ENCODE measurements at regions not wholly inside any gene's neighbourhood (a gene's known extent, or its start where the extent isn't known, plus 50 kb on each side); places are given as distances from the start of the nearest gene placed in this dataset.

GRCh38 chr16:66204756-66205155 lies 161.7 kb upstream of the CDH5 start:
- no peak overlapping the region for H3K27ac ChIP-seq (ENCODE audit: extremely low read length, insufficient read depth, low read length)
- DNase-seq (ENCODE audit: low spot score), result no peak
- no peaks in the 10 kb centered on the region for H3K4me1 ChIP-seq (ENCODE audit: insufficient read depth, low read length)
- no peak overlapping the region for H2AFZ ChIP-seq (ENCODE audit: low read length)
- in situ Hi-C loops (cut with HindIII; ENCODE audit: extremely low pct_ligation_motif_present, low pct_unique_long_range_greater_than_20kb) (no loop called here), intact Hi-C loops (cut with micrococcal nuclease; ENCODE audit: unreplicated experiment) (no loop called here)
- TF ChIP-seq MIER3 (CRISPR knock-in tag; IDR thresholded peaks at IDR 0.05; ENCODE audit: borderline replicate concordance) (no peak), SIX4 (CRISPR knock-in tag; IDR thresholded peaks at IDR 0.05) (no peak), IKZF4 (CRISPR knock-in tag; IDR thresholded peaks at IDR 0.05; ENCODE audit: borderline replicate concordance, low read depth, not compliant biosample characterization) (no peak), SNAI1 (CRISPR knock-in tag; IDR thresholded peaks at IDR 0.05; ENCODE audit: borderline replicate concordance) (no peak), HNRNPK (IDR thresholded peaks at IDR 0.05; ENCODE audit: low read depth, low read length, poor library complexity, severe bottlenecking) (no peak), WIZ (CRISPR knock-in tag; IDR thresholded peaks at IDR 0.05) (no peak), ZNF124 (CRISPR knock-in tag; IDR thresholded peaks at IDR 0.05) (no peak), ZNF160 (CRISPR knock-in tag; IDR thresholded peaks at IDR 0.05) (no peak), HNRNPLL (IDR thresholded peaks at IDR 0.05; ENCODE audit: low read depth, low read length, poor library complexity, severe bottlenecking) (no peak), TAF15 (IDR thresholded peaks at IDR 0.05; ENCODE audit: low read depth, low read length, poor library complexity, severe bottlenecking) (no peak), ZNF446 (CRISPR knock-in tag; IDR thresholded peaks at IDR 0.05) (no peak), ZNF619 (CRISPR knock-in tag; IDR thresholded peaks at IDR 0.05) (no peak), ZNF496 (CRISPR knock-in tag; IDR thresholded peaks at IDR 0.05; ENCODE audit: insufficient replicate concordance) (no peak)
- TF ChIP-seq, protein P1, sequence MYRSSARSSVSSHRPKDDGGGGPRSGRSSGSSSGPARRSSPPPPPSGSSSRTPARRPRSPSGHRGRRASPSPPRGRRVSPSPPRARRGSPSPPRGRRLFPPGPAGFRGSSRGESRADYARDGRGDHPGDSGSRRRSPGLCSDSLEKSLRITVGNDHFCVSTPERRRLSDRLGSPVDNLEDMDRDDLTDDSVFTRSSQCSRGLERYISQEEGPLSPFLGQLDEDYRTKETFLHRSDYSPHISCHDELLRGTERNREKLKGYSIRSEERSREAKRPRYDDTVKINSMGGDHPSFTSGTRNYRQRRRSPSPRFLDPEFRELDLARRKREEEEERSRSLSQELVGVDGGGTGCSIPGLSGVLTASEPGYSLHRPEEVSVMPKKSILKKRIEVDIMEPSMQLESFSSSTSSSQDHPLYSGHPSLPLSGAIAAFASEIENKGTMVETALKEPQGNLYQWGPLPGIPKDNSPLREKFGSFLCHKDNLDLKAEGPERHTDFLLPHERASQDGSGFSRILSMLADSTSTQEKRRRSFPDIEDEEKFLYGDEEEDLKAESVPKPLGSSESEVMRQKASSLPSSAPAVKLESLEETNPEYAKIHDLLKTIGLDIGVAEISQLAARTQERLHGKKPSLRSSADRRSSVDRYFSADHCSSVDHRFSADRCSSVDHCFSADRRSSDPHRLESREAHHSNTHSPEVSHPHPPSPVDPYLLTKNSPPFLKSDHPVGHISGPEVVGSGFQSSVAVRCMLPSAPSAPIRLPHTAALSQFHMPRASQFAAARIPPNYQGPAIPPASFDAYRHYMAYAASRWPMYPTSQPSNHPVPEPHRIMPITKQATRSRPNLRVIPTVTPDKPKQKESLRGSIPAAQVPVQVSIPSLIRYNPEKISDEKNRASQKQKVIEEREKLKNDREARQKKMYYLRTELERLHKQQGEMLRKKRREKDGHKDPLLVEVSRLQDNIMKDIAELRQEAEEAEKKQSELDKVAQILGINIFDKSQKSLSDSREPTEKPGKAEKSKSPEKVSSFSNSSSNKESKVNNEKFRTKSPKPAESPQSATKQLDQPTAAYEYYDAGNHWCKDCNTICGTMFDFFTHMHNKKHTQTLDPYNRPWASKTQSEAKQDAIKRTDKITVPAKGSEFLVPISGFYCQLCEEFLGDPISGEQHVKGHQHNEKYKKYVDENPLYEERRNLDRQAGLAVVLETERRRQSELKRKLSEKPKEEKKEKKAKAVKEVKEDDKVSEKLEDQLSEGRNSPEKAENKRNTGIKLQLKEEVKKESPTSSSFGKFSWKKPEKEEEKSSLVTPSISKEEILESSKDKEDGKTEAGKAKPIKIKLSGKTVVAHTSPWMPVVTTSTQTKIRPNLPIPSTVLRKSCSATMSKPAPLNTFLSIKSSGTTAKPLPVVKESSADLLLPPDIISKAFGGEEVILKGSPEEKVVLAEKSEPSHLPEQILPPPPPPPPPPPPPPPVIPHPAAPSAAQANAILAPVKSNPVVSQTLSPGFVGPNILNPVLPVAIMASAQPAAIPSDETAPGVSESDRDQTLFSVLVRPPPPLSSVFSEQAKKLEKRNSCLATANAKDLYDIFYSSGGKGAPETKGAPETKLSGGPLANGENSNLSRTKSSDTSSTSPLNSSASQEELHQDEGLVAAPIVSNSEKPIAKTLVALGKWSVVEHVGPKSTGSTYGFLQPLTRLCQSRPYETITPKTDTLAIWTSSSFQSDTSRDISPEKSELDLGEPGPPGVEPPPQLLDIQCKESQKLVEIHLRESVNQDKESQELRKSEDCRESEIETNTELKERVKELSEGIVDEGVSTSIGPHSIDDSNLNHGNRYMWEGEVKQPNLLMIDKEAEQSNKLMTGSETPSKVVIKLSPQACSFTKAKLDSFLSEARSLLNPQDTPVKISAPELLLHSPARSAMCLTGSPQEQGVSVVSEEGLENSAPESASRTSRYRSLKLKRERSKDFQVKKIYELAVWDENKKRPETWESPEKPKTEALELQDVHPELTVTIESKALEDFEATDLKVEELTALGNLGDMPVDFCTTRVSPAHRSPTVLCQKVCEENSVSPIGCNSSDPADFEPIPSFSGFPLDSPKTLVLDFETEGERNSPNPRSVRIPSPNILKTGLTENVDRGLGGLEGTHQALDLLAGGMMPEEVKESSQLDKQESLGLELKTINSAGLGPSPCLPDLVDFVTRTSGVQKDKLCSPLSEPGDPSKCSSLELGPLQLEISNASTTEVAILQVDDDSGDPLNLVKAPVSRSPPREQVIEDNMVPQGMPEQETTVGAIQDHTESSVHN (CRISPR knock-in tag; IDR thresholded peaks at IDR 0.05), result no peak
- H3K79me2 ChIP-seq (ENCODE audit: insufficient read depth, low read length), result no peaks in the 10 kb centered on the region
- ATAC-seq, result no peak
- H3K36me3 ChIP-seq (replicated peaks in 1 of 2; ENCODE audit: control insufficient read depth in 1 of 2, insufficient read depth in 2 of 2, low read length in 2 of 2), result no peaks in the 10 kb centered on the region
- ChIA-PET CTCF (ENCODE audit: low intra/inter-chr PET ratio, low total read pairs) (no interaction called here), POLR2A (no interaction called here)
- no TSS peak for BruUV-seq (replicated peaks)
- H3K27me3 ChIP-seq (ENCODE audit: control insufficient read depth in 1 of 2, insufficient read depth in 2 of 2, low read length in 2 of 2), result peaks cover 0 to 17% of the 10 kb centered on the region in 2 experiments; a peak in 1 of 5 replicates
- no peak for FAIRE-seq
- no peaks in the 10 kb centered on the region for H3K9me3 ChIP-seq (ENCODE audit: low read length)
- no peak overlapping the region for H3K9ac ChIP-seq (ENCODE audit: insufficient read depth, low read depth, low read length)
- H3K4me2 ChIP-seq (ENCODE audit: low read depth, low read length), result no peak overlapping the region
- 0% methylated on average over 3 of the region's 3 CpGs for WGBS (ENCODE audit: low lambda C conversion rate)
- no peak overlapping the region for H3K4me3 ChIP-seq (replicated peaks in 1 of 3; ENCODE audit: insufficient read depth in 1 of 3, low read depth in 2 of 3, low read length in 3 of 3)
- no peaks in the 10 kb centered on the region for H4K20me1 ChIP-seq (ENCODE audit: insufficient read depth, low read length)
